Left lobe of liver (tissue), 2 donors: ENCODE measurements at regions not wholly inside any gene's neighbourhood (a gene's known extent, or its start where the extent isn't known, plus 50 kb on each side); places are given as distances from the start of the nearest gene placed in this dataset.

ENCODE experiments used
- ATAC-seq: fragments of 200-7000 bp; cut with Tn5 transposase; one replicate; pipeline ENCODE4 v1.9.1; 2020; ENCODE audit warnings: mild to moderate bottlenecking, moderate library complexity
- DNase-seq: peaks from one replicate; pipeline ENCODE4 v3.0.0-alpha.2; 2020; ENCODE audit warnings: low spot score
- donor health status: DM: no; HTN: no; CAD: no; lungs with moderate emphysema.
- donor health status: DM: no; HTN: yes; CAD: no.

DNA sequence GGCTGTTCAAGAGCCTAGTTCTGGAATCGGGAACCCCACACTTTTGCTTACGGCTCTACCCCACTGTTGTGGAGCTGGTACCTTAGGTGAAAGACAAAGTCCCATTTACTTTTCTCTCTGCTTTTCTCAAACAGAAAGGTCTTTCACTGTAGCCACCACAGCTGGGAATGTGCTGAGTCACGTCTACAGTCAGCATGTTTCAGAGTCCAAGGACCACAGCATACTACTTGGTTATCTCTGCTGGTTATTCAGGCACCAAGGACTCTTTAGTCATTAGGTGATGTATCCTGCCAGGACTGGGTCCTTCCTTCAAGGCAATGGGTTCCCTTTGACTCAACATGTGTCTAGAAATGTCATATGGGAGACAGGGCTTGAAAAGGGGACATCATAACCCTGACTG, 266.8 kb upstream of the STEAP1 start:
- DNase-seq (no peak), ATAC-seq (no peak)

DNA sequence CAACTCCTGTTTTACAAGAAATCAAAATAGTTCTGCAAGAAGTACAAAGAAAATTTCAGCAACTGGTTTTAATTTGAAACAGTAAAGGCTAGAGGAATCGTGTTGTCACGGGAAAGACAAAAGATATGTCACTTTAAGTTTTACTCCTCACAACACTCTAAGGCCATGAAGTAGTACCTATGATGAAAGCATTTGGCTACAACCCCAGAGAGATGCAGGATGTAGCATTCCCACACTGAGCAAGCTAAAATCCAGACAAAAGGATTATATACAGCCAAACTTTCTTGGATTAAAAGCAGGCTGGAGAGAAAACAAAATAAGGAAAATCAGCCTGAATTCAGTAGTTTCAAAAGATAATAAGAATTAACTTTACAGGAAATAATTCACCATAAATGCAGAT, 245.5 kb upstream of the STEAP1 start:
- ATAC-seq (no peak), DNase-seq (no peak)

DNA sequence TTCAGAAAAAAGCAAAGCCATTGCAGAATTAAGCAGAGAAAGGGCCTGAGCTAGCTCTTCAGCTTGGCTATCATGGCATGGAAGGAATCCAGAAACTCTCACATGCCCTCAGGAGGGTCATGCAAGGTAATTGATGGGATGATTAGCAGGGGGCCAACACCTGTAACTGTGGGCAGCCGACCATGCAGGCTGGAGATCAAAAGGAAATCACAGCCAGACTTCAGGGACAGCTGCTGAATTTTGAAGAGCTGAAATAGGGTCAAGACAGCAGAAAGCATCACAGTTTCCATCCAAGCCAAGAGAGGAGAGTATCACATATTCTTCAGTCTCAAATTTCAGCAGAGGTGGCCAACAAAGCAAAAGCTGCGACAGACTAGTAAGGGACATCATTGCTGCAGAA, 239.6 kb upstream of the STEAP1 start:
- no peak for DNase-seq
- no peak for ATAC-seq

DNA sequence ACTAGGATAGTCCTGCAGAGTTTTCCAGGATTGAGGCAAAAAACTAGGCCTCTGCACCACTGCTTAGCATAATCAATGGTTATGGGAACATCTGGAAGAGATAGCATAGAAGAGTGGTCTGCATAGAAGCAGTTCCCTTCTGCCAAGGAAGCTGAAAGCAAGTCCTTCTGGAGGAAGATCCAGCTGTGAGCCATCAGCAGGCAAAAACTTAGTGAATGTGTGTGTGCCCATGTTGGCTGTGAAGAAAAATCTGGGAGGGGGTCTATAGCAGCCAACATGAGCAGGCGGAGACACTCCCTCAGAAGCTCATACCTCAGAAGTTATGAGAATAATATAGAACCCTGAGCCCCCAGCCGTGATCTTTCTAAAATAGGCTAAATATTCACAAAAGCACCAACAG, 228.1 kb upstream of the STEAP1 start:
- ATAC-seq, result no peak
- DNase-seq, result no peak

DNA sequence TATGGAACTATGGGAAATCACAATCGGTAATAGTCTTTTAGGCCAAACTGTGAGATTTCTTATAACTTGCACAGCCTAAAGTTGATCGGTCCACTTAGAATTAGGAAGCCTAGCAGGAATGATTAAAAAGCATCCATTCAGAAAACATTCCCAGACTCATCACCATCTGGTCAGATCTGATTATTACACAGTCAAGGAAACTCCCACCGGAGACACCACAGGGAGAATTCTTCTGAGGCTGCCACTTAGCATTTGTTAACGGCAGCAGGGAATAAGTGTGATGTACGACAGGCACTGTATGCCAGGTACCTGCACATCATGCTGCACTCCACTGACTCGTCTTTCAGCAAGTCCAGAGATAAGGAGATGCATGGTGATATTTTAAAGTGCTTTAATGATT, 227.6 kb upstream of the STEAP1 start:
- DNase-seq (no peak), ATAC-seq (no peak)

DNA sequence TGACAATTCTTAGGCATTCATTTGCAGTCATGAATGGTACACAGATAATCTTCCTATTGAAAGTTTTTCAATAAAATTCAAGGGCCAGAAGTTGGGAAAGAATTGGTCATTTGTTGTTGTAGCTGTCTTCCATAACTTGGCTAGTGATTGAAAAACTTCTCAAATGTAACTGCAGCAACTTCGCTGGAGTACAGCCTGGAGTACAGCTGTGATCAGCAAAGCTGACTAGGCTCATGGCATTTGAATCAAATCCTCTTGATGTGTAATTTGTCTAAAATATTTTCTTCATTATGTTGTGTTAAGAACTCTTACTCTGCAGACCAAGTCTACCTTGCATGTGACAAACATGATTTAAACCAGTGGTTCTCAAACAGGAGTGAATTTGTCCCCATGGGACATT, 226.5 kb upstream of the STEAP1 start:
- ATAC-seq (no peak), DNase-seq (no peak)

DNA sequence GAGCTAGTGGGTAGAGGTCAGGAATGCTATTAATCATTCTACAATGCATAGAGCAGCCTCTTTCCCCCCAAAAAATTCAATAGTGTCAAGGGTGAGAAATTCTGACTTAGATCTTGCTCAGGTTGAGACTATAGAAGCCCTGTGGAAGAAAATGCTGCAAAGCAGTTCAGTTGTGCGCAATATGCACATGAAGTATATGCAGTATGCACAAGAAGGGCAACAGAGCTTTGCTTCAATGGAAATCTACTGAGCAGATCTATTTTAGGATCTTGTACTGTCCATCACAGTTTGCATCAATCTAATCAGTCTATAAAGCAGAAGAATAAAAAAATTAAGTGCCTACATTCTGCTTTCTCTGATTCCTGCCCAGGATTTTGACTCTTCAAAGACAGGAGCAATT, 225.8 kb upstream of the STEAP1 start:
- ATAC-seq (no peak), DNase-seq (no peak)

DNA sequence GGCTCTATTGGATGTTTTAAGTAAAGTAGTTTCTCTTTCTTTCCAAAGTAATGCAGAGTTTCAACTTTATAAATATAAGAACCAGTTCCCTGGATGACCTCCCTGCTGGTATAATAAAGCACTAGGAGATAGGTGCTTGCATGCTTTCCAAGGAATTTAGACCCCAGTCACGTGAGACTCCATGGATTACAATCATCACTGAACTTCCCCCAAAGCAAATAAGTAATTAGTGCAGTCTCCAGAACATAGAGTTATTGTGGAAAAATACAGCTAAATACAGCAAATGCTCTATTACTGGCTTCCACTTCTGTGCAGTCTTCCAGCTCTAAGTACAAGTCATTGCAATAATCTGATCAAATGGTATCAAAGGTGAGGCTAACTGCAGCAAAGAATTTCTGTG, 220.2 kb upstream of the STEAP1 start:
- DNase-seq (no peak), ATAC-seq (no peak)

DNA sequence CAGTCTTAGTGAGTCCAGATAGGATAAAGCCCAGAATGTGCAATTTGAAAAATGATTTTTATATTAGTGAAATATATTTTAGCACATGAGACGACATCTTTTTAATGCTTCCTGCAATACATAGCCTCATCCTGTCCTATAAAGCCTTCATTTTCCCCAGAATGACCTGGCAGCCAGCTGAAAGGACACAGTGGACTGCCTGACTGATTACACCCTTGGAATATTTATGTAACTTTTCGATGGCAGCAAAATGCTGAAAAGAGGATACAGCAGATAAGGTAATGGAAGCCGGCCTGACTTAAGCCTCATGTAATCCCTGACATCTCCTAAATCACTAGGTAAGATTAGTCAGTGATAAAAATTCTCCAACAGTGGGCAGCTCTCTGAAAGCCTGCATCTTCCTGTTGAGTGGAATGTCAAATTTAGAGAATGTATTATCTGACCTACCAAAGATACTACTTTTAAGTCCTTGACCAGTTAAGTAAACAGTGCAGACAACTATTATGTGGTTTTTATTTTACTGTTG, 210.7 kb upstream of the STEAP1 start:
- no peak for ATAC-seq

DNA sequence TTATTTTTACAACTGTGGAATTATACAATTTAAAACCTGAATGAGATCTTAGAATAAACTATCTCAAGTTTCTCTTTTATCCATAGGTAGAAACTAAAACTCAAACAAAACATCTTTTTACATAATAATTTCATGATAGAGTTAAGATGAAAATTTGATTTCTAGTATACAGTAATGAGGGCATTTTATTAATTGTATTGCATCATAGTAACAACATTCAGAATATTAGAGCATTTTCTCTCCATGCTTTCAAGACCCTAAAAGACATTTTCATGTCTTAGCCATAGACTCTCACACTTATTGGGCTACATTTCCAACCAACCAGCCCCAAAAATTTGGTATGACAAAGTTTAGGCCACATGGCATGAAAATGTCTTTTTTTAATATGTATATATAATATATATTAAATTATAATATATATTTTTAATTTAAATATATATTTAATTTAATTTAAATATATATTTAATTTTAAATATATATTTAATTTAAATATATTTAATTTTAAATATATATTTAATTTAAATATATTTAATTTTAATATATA, 195.7 kb upstream of the STEAP1 start:
- DNase-seq (no peak), ATAC-seq (no peak)

More for the DNA sequence above, 210.7 kb upstream of the STEAP1 start:
- no peak for DNase-seq

DNA sequence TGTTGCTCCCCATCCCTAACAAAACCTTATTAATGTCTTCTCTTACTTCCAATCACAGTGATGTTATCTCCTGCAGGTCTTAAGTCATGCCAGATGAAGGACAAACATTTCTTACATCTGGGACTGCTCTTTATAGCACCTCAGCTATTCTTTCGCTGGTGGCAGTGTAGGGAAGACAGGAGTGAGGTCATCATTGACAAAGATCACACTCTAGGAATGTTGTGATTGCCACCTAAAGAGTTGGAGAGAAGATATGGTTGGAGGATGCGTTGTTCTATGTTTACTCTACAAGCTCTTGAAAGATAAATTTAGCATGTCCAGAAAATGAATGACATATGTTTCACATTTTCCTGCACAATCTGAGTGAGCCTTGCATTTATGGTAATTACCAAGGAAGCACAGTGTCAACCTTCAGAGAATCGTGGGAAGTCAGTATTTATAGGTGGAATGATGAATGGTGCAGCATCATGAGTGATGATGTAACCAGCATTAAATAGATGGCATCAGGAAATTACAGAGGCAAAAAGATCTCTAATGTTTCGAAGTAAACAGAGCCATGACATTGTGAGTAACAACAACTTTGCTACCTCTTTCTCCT, 188.1 kb upstream of the STEAP1 start:
- no peak for ATAC-seq
- DNase-seq, result no peak

DNA sequence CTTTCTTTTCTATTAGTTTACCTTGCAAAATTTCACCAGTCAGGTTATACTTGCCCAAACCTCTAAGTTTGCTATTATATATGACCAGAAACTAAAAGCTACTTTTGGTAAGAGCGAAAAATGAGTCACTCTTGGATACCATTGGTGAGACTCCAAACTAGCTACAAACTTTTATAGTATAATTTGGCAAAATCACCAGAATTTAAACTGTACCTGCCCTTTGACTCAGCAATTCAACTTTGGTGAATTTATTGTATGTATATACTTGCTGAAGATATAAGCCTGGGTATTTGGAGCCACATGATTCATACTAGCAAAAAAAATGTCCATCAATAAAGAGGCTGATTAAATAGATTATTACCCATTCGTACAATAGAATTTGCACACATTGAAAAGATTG, 178.7 kb upstream of the STEAP1 start:
- no peak for ATAC-seq
- DNase-seq, result no peak

DNA sequence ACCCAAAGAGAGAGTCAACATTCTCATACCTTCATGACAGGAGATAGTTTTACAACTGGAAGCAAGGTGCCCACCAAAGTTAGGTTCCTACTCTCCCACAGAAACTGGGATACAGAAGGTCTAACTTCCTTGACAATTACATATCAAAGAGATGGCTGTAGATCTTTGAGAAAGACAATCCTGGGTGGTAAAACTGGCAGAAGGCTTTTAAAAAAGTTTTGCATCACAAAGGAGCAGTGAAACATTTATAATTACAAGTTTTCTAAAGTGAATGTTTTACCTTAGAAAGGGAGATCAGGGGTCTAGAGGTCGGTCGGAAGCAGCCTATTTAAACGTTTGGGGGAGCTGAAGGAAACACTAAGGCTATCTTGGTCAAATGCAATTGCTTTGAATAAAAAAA, 166.6 kb upstream of the STEAP1 start:
- no peak for DNase-seq
- no peak for ATAC-seq

DNA sequence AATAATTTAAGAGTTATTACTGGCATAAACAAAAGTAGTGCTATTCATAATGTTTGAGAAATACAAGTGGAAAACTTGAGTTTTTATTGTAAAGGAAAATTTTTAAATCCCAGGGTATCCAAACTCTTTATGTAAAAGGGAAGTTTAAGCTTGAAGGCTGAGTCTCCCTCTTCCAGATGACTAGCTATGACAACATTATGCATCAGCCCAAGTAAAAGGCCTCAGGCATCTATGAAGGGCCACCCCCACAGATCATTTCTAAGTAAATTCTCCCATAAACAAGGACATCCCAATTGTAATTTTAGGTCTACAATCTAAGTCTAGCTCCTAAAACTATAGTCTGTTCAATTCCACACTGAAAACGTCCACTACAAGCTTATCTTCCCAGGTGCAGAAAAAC, 166.2 kb upstream of the STEAP1 start:
- DNase-seq (no peak), ATAC-seq (no peak)

DNA sequence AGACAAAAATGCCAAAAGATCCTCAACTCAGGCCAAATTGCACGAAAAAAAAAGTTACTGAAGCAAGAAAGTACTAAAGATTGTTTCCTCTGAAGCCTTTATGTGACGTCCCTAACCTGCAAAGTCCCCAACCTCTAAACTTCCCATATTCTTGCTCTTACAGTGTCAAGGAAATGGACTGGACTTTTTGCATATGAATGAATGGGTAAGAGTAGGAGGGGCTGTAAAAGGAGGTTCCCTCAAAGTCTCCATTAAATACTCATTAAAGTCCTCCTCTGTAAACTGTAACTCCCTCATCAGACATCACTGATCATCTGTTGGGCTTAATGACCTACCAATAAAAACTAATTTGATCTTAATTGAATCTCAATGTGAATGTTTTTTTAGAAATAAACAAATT, 164.8 kb upstream of the STEAP1 start:
- ATAC-seq (no peak), DNase-seq (no peak)

DNA sequence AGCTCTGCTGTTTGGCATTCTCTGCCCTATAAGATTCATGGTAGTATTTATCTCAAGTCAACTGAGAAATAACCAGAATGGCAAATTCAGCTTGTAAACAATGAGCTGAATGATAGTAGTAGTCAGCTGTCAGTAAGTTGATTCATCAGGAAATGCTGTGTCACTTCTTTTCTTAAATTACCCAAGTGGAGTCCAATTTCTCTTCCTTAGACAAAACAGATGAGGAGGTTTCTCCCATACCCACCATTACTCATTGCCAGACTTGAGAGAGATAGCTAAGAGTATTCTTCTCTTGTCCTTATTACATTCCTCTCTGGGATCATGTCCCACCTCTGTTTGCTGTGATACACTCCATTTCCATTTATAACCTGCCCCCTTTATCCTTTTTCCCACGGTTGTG, 159.8 kb upstream of the STEAP1 start:
- DNase-seq (no peak), ATAC-seq (no peak)

DNA sequence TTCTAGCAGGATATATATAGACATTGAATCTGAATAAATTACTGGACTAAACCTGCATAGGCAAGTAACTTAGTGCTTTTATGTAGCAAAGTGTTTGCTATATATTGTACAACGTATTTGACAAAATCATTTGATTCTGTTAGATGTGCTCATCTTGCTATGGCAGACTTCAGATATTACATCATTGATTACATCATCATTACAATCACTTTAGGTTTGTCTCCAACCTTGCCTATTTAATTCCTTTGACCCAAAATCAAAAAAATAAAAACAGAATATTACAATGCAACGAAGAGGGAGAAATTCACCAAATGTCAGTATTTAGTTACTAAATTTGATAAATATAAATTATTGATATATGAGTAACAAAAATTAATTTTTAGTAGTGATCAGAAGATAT, 155.7 kb upstream of the STEAP1 start:
- DNase-seq, result no peak

DNA sequence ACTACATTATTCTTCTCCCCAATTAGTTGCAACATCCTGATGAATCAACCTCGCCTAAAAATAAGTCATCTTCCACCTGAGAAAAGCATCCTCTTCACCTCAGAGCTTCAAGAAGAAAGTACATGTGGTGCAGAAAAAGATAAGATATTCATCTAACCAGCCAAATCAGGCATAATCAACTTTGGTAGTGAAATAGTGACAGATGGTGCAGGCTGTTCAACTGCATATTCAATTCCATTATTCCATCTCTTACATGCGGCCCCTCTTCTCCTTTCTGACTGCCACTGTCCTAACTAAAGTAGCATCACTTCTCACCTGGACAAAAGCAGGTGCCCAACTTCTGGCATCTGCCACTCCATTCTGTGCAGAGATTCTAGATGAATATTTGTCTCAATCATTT, 148.4 kb upstream of the STEAP1 start:
- no peak for ATAC-seq
- no peak for DNase-seq

More for the DNA sequence above, 155.7 kb upstream of the STEAP1 start:
- no peak for ATAC-seq

DNA sequence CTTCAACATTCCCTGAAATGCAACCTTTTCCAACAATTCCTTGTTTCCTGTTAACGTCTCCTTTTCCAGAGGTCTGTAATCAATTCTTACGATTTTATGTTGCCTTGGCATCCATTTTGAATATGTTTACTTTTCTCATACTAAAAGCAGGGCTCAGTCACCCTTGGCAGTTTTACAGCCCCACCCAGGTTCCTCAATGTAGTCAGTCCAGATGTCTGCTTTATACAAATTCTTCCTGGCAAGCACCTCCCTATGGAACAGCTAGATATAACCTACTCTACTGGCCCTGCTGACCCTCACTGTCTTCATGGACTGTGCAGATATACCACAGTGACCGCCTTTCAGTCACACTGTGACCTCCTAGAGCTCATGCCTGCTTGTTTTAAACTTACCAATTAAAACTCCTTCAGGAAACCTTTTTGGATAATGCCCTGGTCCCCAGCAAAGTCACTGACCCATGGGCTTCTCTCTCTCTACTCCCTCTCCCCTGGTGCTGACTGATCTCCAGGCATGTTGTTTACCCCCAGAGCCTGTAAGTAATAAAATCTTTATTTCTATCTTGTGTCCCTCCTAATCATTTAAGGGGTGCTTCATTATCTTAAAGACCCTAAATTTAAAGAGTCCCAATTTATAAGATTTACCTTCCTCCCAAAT, 147.1 kb upstream of the STEAP1 start:
- DNase-seq, result no peak
- ATAC-seq, result no peak

DNA sequence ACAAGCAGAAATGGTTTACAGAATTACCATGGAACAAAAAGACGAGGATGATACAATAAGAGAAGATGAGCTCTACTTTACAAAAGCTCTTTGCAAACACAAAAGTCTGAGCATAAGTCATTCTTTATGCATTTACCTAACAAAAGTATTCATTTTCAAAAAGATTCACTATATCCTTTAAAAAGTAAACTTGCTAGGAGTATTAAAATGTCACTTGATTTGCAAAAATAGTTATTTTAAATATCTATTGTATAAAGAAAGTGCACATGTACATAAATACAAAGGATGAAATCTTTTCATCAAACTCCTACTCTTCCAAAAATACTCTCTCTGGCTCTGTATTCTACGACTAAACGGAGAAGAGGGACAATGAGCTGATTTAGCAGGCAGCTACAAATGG, 146.4 kb upstream of the STEAP1 start:
- ATAC-seq (no peak), DNase-seq (no peak)

DNA sequence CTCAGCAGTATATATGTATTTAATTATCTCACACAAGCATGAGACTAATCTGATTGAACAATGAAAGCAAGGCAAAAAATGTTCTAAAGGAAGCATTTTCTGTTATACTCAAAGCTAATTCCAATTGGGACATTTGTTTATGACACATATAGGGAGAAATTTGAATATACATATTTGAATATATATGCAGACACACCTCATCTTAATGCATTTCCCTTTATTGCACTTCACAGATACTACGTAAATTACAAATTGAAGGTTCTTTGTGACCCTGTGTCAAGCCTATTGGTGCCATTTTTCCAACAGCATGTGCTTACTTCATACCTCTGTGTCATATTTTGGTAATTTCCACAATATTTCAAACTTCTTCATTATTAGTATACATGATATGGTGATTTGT, 132.1 kb upstream of the STEAP1 start:
- DNase-seq (no peak), ATAC-seq (no peak)

DNA sequence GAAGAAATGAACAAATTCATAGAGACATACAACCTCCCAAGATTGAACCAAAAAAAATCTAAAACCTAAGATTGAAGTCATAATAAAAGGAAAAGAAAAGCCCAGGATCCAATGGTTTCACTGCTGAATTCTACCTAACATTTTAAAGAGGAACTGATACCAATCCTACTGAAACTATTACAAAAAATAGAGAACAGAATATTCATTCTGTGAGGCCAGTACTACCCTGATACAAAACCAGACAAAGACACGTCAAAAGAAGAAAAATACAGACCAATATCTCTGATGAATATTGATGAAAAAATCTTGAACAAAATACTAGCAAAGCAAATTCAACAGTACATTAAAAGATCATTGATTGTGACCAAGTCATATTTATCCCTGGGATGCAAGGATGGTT, 128.5 kb upstream of the STEAP1 start:
- ATAC-seq (no peak), DNase-seq (no peak)

DNA sequence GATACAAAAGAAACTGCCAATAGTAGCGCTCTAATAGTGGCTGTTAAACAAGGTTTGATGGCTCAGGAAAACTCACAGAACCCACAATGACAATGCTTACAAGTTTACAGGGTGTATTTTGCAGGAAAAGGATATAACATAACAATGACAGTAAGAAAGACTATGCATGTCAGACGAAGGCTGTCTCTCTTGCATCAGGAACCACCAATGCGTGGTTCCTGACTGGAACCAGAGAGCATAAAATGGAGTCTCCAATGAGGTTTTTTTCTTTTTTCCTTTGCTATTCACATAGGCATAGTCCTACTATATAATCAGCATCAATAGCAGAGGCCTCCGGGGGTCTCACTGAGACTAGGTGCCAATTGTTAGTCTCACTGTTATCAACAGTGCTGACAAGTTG, 120.4 kb upstream of the STEAP1 start:
- DNase-seq, result no peak
- ATAC-seq, result no peak
